Neural progenitor cell (in vitro differentiated cells): ENCODE measurements at regions not wholly inside any gene's neighbourhood (a gene's known extent, or its start where the extent isn't known, plus 50 kb on each side); places are given as distances from the start of the nearest gene placed in this dataset.

Experiments
- CTCF ChIP-seq: fragments of 200-600 bp; sonication (generic); IDR thresholded peaks from 2 replicates; pipeline ENCODE4 v1.5.1; 2017; ENCODE audit warnings: antibody characterized with exemption, mild to moderate bottlenecking
- EZH2 ChIP-seq: fragments of 200-600 bp; sonication (generic); IDR thresholded peaks from 2 replicates; pipeline ENCODE4 v1.6.1; 2017; ENCODE audit warnings: antibody characterized with exemption, mild to moderate bottlenecking, moderate library complexity
- EZH2phosphoT487 ChIP-seq: fragments of 200-600 bp; sonication (generic); IDR thresholded peaks from 2 replicates; pipeline ENCODE4 v1.6.1; 2017; ENCODE audit warnings: antibody characterized with exemption

GRCh38 chr6:85066266-85066665, 301.9 kb upstream of the TBX18 start:
- TF ChIP-seq EZH2phosphoT487 = no peak
- TF ChIP-seq EZH2 = no peak
- no peak for TF ChIP-seq CTCF
